BE2C (cell line): ENCODE measurements at regions not wholly inside any gene's neighbourhood (a gene's known extent, or its start where the extent isn't known, plus 50 kb on each side); places are given as distances from the start of the nearest gene placed in this dataset.

Source experiments
- DNase-seq: peaks from one replicate; pipeline ENCODE4 v3.0.0-alpha.2; 2020
- H3K27me3 ChIP-seq: fragments of 250-450 bp; sonication (Bioruptor Pico); 2 replicates; pipeline ENCODE4 v1.5.1; 2020; ENCODE audit warnings: mild to moderate bottlenecking
- H3K36me3 ChIP-seq: fragments of 250-450 bp; sonication (Bioruptor Pico); 2 replicates; pipeline ENCODE4 v1.5.1; 2020; ENCODE audit warnings: mild to moderate bottlenecking
- H3K4me1 ChIP-seq: fragments of 250-450 bp; sonication (Bioruptor Pico); 2 replicates; pipeline ENCODE4 v1.5.1; 2020
- H3K4me3 ChIP-seq: 2 replicates; pipeline ENCODE4 v1.5.1; 2011; ENCODE audit warnings: low read depth, low read length
- H3K9me3 ChIP-seq: fragments of 250-450 bp; sonication (Bioruptor Pico); 2 replicates; pipeline ENCODE4 v1.5.1; 2020
- TF ChIP-seq, protein P1 (sequence below): IDR thresholded peaks from 2 replicates; pipeline ENCODE4 v1.5.1; 2012; ENCODE audit warnings: mild to moderate bottlenecking, low read depth, low read length

DNA sequence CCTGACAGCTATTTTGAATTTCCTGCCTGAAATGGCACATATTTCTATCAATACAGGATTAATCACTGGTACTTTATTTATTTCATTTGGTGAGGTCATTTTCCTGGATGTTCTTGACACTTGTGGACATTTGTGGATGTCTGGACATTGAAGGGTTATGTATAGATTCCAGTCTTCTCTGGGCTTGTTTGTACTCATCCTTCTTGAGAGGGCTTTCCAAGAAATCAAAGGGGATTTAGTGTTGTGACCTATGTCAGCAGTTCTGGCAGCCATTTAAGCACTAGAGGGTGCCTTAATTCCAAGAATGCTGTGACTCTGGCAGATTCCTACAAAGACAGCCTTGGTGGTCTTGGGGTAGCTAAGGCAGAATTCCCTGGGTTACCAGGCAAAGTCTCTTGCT is 259.7 kb downstream of the CSNK1G3 start:
- H3K9me3 ChIP-seq: no peaks in the 10 kb centered on the region; the same call in 1 of the 2 replicates
- no peak for DNase-seq

DNA sequence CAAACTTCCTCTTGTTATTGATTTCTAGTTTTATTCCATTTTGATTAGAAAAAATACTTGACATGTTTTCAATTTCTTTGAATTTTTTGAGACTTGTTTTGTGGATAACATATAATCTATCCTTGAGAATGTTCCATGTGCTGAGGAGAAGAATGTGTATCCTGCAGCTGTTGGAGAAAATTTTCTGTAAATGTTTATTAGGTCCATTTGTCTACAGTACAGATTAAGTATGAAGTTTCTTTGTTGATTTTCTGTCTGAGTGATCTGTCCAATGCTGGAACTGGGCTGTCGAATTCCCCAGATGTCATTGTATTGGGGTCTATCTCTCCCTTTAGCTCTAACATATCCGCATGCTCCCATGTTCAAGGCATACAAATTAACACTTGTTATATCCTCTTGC is 251.2 kb downstream of the CSNK1G3 start:
- no peaks in the 10 kb centered on the region for H3K4me1 ChIP-seq
- no peaks in the 10 kb centered on the region for H3K36me3 ChIP-seq
- H3K4me3 ChIP-seq: no peak overlapping the region
- TF ChIP-seq, protein P1, sequence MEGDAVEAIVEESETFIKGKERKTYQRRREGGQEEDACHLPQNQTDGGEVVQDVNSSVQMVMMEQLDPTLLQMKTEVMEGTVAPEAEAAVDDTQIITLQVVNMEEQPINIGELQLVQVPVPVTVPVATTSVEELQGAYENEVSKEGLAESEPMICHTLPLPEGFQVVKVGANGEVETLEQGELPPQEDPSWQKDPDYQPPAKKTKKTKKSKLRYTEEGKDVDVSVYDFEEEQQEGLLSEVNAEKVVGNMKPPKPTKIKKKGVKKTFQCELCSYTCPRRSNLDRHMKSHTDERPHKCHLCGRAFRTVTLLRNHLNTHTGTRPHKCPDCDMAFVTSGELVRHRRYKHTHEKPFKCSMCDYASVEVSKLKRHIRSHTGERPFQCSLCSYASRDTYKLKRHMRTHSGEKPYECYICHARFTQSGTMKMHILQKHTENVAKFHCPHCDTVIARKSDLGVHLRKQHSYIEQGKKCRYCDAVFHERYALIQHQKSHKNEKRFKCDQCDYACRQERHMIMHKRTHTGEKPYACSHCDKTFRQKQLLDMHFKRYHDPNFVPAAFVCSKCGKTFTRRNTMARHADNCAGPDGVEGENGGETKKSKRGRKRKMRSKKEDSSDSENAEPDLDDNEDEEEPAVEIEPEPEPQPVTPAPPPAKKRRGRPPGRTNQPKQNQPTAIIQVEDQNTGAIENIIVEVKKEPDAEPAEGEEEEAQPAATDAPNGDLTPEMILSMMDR: no peak
- no peaks in the 10 kb centered on the region for H3K9me3 ChIP-seq
- no peak for DNase-seq
- H3K27me3 ChIP-seq: no peaks in the 10 kb centered on the region

More for the DNA sequence above, 259.7 kb downstream of the CSNK1G3 start:
- Histone ChIP-seq H3K4me1 (no peaks in the 10 kb centered on the region), H3K36me3 (no peaks in the 10 kb centered on the region), H3K27me3 (no peaks in the 10 kb centered on the region), H3K4me3 (no peak overlapping the region)
- TF ChIP-seq, protein P1: no peak

- H3K27me3 ChIP-seq: no peaks in the 10 kb centered on the region
- TF ChIP-seq, protein P1: no peak
- H3K9me3 ChIP-seq: no peaks in the 10 kb centered on the region
- no peak for DNase-seq
- H3K4me1 ChIP-seq: no peaks in the 10 kb centered on the region; the same call in none of the 2 replicates
- no peaks in the 10 kb centered on the region for H3K36me3 ChIP-seq
- no peak overlapping the region for H3K4me3 ChIP-seq
Measured at GRCh38 chr5:123756816-123757215, 244.8 kb downstream of the CSNK1G3 start.

GRCh38 chr5:123756318-123756665 is 244.3 kb downstream of the CSNK1G3 start:
- TF ChIP-seq, protein P1: no peak

GRCh38 chr5:123755653-123756317 is 243.8 kb downstream of the CSNK1G3 start:
- Histone ChIP-seq H3K4me1 (no peaks in the 10 kb centered on the region; the same call in none of the 2 replicates), H3K27me3 (no peaks in the 10 kb centered on the region), H3K4me3 (no peak overlapping the region), H3K9me3 (no peaks in the 10 kb centered on the region), H3K36me3 (no peaks in the 10 kb centered on the region)
- TF ChIP-seq, protein P1: no peak
- DNase-seq: no peak

More at GRCh38 chr5:123756318-123756665, 244.3 kb downstream of the CSNK1G3 start:
- H3K4me1 ChIP-seq: no peaks in the 10 kb centered on the region; the same call in none of the 2 replicates
- H3K9me3 ChIP-seq: no peaks in the 10 kb centered on the region
- no peak overlapping the region for H3K4me3 ChIP-seq
- H3K36me3 ChIP-seq: no peaks in the 10 kb centered on the region
- H3K27me3 ChIP-seq: no peaks in the 10 kb centered on the region
- no peak for DNase-seq

DNA sequence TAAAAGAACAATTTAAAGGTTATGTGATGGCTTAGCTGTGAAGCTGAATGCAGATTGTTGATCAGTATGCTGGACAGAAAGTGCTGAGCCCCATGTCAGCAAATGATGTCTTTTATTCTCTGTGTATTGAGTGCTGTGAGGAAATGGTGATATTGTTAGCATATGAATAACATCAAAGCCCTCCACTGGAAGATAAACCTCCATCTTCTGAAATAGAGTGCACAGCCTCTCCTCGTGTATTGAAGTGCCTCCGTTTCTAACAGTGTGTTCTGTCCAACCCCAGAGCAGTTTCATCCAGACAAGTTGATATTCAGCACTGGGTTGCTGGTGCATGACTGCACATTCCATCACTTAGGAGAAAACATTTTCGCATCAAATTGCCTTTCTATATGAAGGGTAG is 242.9 kb downstream of the CSNK1G3 start:
- TF ChIP-seq, protein P1: no peak
- H3K9me3 ChIP-seq: no peaks in the 10 kb centered on the region
- no peaks in the 10 kb centered on the region for H3K27me3 ChIP-seq
- H3K36me3 ChIP-seq: no peaks in the 10 kb centered on the region
- H3K4me3 ChIP-seq: no peak overlapping the region
- DNase-seq: no peak
- no peaks in the 10 kb centered on the region; the same call in none of the 2 replicates for H3K4me1 ChIP-seq
